GM23338 (cell line): ENCODE measurements at regions not wholly inside any gene's neighbourhood (a gene's known extent, or its start where the extent isn't known, plus 50 kb on each side); places are given as distances from the start of the nearest gene placed in this dataset.

ENCODE experiments used
- CREB1 ChIP-seq: fragments of 250-450 bp; sonication (Bioruptor Pico); IDR thresholded peaks from 2 replicates; pipeline ENCODE4 v1.5.0; 2020; ENCODE audit warnings: low read depth, mild to moderate bottlenecking, moderate library complexity
- CTCF ChIP-seq, 2 experiments: fragments of 200-600 bp in 1 of 2; sonication (generic) in 1 of 2; conservative IDR thresholded peaks; 2 replicates each; pipeline versions ENCODE4 v1.5.1 to v1.6.1; 2016 to 2017; ENCODE audit warnings: antibody characterized with exemption in 2 of 2, low read depth in 2 of 2, mild to moderate bottlenecking in 2 of 2, moderate library complexity in 1 of 2
- ETS1 ChIP-seq: IDR thresholded peaks from 2 replicates; pipeline ENCODE4 v1.6.1; 2016; ENCODE audit warnings: antibody characterized with exemption
- EZH2 ChIP-seq: fragments of 200-600 bp; sonication (generic); IDR thresholded peaks from one replicate; pipeline ENCODE4 v1.8.0; 2017; ENCODE audit warnings: antibody characterized with exemption, mild to moderate bottlenecking, low read depth; ENCODE audit not compliant: unreplicated experiment
- EZH2phosphoT487 ChIP-seq: fragments of 200-600 bp; sonication (generic); IDR thresholded peaks from one replicate; pipeline ENCODE4 v1.8.1; 2018; ENCODE audit warnings: antibody characterized with exemption; ENCODE audit not compliant: unreplicated experiment
- JUNB ChIP-seq: IDR thresholded peaks from one replicate; pipeline ENCODE4 v1.6.1; 2016; ENCODE audit warnings: antibody characterized with exemption; ENCODE audit not compliant: unreplicated experiment
- POLR2AphosphoS5 ChIP-seq: IDR thresholded peaks from 2 replicates; pipeline ENCODE4 v1.6.1; 2016; ENCODE audit warnings: antibody characterized with exemption, low read depth
- REST ChIP-seq: IDR thresholded peaks from one replicate; pipeline ENCODE4 v1.6.1; 2018; ENCODE audit warnings: antibody characterized with exemption; ENCODE audit not compliant: unreplicated experiment
- ZNF462 ChIP-seq: fragments of 250-450 bp; sonication (Bioruptor Pico); IDR thresholded peaks from 2 replicates; pipeline ENCODE4 v1.5.0; 2020; ENCODE audit warnings: mild to moderate bottlenecking, moderate library complexity

- no peak for TF ChIP-seq CTCF (conservative IDR thresholded peaks at IDR 0.05; ENCODE audit: low read depth in 2 of 2)
- no peak for TF ChIP-seq REST
- no peak for TF ChIP-seq EZH2phosphoT487
- no peak for TF ChIP-seq ETS1
- no peak for TF ChIP-seq JUNB
- TF ChIP-seq POLR2AphosphoS5 = no peak
- TF ChIP-seq EZH2 = no peak
- TF ChIP-seq ZNF462 = no peak
- no peak for TF ChIP-seq CREB1
Observed at GRCh38 chr15:94041746-94042145, 189.6 kb upstream of the MCTP2 start.
